ENCODE measurements at regions not wholly inside any gene's neighbourhood (a gene's known extent, or its start where the extent isn't known, plus 50 kb on each side); places are given as distances from the start of the nearest gene placed in this dataset.

- TF ChIP-seq POLR2A (IDR thresholded peaks at IDR 0.05), result no peak
- no peak for TF ChIP-seq CTCF (IDR thresholded peaks at IDR 0.05)
These were observed 95.1 kb upstream of the LMCD1 start for GRCh38 chr3:8406479-8406878.
